ENCODE measurements at regions not wholly inside any gene's neighbourhood (a gene's known extent, or its start where the extent isn't known, plus 50 kb on each side); places are given as distances from the start of the nearest gene placed in this dataset.

- TF ChIP-seq, protein P1, sequence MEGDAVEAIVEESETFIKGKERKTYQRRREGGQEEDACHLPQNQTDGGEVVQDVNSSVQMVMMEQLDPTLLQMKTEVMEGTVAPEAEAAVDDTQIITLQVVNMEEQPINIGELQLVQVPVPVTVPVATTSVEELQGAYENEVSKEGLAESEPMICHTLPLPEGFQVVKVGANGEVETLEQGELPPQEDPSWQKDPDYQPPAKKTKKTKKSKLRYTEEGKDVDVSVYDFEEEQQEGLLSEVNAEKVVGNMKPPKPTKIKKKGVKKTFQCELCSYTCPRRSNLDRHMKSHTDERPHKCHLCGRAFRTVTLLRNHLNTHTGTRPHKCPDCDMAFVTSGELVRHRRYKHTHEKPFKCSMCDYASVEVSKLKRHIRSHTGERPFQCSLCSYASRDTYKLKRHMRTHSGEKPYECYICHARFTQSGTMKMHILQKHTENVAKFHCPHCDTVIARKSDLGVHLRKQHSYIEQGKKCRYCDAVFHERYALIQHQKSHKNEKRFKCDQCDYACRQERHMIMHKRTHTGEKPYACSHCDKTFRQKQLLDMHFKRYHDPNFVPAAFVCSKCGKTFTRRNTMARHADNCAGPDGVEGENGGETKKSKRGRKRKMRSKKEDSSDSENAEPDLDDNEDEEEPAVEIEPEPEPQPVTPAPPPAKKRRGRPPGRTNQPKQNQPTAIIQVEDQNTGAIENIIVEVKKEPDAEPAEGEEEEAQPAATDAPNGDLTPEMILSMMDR (IDR thresholded peaks at IDR 0.05): no peak
- no peak for TF ChIP-seq POLR2A (IDR thresholded peaks at IDR 0.05)
Observed at GRCh38 chr11:32318071-32319055, 117.0 kb downstream of the WT1 start.
